ENCODE measurements at regions not wholly inside any gene's neighbourhood (a gene's known extent, or its start where the extent isn't known, plus 50 kb on each side); places are given as distances from the start of the nearest gene placed in this dataset.

DNA sequence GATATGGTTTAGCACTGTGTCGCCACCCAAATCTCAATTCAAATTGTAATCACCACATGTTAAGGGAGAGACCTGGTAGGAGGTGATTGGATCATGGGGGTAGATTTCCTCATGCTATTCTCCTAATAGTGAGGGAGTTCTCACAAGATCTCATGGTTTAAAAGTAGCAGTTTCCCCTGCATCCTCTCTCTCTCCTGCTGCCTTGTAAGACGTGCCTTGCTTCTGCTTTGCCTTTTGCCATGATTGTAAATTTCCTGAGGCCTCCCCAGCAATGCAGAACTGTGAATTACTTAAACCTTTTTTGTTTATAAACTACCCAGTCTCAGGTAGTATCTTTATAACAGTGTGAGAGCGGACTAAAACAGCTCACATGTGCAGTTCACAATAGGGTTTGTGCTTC, 1668.7 kb upstream of the RAG2 start:
- Mint-ChIP-seq H3K9me3 (peaks cover 10 to 34% (median 11%) of the 10 kb centered on the region in 3 donors), H3K27me3 (no peaks in the 10 kb centered on the region), H3K4me1 (no peaks in the 10 kb centered on the region), H3K27ac (no peak overlapping the region), H3K36me3 (no peaks in the 10 kb centered on the region), H3K4me3 (no peak overlapping the region)
- Histone ChIP-seq H3K4me1 (ENCODE audit: control insufficient read depth in 1 of 2, extremely low read depth in 1 of 2, insufficient read depth in 2 of 2, low read length in 2 of 2) (no peaks in the 10 kb centered on the region), H3K27ac (ENCODE audit: low read length) (no peak overlapping the region), H3K27me3 (replicated peaks in 1 of 2; ENCODE audit: control insufficient read depth in 2 of 2, extremely low read depth in 1 of 2, insufficient read depth in 2 of 2, low read length in 1 of 2) (no peaks in the 10 kb centered on the region), H3K9me3 (no peaks in the 10 kb centered on the region), H3K4me3 (ENCODE audit: control insufficient read depth in 1 of 2, extremely low read depth in 1 of 2, low read length in 1 of 2) (no peak overlapping the region), H3K36me3 (ENCODE audit: control insufficient read depth in 2 of 2, extremely low read depth in 1 of 2, insufficient read depth in 1 of 2, low read length in 1 of 2) (no peaks in the 10 kb centered on the region)
- POLR2A ChIA-PET, result no interaction called here
- CTCF ChIA-PET, result no interaction called here
- WGBS (ENCODE audit: insufficient coverage), result 67% methylated on average over 1 of the region's 3 CpGs
- DNase-seq (no peak), ATAC-seq (replicated peaks in 1 of 4) (no peak)

DNA sequence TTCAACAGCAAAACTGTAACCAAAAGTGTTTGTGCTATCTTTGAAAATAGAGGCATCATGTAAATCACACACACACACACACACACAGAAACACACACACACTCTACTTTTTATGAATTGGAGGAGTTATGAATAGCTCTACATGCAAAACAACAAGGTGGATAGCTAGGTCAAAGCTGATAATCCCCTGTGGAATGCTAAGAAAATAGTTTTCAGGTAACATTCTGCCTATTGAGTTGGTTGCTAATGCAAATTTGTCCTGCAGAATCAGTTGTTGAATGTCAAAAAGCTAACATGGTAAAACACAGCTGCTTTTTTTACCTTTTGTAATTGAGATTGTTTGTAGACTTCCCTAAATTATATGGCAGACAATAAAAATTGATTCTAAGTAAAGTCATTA, 1658.4 kb upstream of the RAG2 start:
- H3K36me3 ChIP-seq (ENCODE audit: control insufficient read depth in 2 of 2, extremely low read depth in 1 of 2, insufficient read depth in 1 of 2, low read length in 1 of 2), result no peaks in the 10 kb centered on the region
- H3K9me3 ChIP-seq, result no peaks in the 10 kb centered on the region
- H3K4me3 Mint-ChIP-seq, result no peak overlapping the region
- peaks cover 11 to 18% (median 17%) of the 10 kb centered on the region in 3 donors for H3K9me3 Mint-ChIP-seq
- POLR2A ChIA-PET, result no interaction called here
- ATAC-seq (replicated peaks in 1 of 4) (no peak), DNase-seq (no peak)
- H3K36me3 Mint-ChIP-seq, result no peaks in the 10 kb centered on the region
- H3K27me3 Mint-ChIP-seq, result no peaks in the 10 kb centered on the region
- no peaks in the 10 kb centered on the region for H3K4me1 ChIP-seq (ENCODE audit: control insufficient read depth in 1 of 2, extremely low read depth in 1 of 2, insufficient read depth in 2 of 2, low read length in 2 of 2)
- no peaks in the 10 kb centered on the region for H3K4me1 Mint-ChIP-seq
- no peaks in the 10 kb centered on the region for H3K27me3 ChIP-seq (replicated peaks in 1 of 2; ENCODE audit: control insufficient read depth in 2 of 2, extremely low read depth in 1 of 2, insufficient read depth in 2 of 2, low read length in 1 of 2)
- no peak overlapping the region for H3K27ac Mint-ChIP-seq
- no peak overlapping the region for H3K27ac ChIP-seq (ENCODE audit: low read length)
- CTCF ChIA-PET, result no interaction called here
- no peak overlapping the region for H3K4me3 ChIP-seq (ENCODE audit: control insufficient read depth in 1 of 2, extremely low read depth in 1 of 2, low read length in 1 of 2)

DNA sequence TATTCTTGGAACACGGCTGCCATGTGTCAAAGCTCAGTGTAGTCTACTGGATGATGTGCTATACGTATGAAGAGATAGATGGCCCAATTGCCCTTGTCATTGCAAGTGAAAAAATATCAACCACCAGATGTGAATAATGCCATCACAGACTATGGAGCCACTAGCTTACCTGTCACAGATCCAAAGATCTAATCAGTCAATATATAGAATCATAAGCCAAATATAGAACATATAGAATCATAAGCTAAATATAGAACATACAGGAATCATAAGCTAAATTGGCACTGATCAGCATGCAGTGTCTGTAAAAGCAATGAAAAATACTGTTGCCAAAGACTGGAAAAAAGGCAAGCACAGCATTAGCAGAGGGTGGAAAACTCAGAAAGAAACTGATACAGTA, 1656.9 kb upstream of the RAG2 start:
- H3K27me3 ChIP-seq (replicated peaks in 1 of 2; ENCODE audit: control insufficient read depth in 2 of 2, extremely low read depth in 1 of 2, insufficient read depth in 2 of 2, low read length in 1 of 2), result no peaks in the 10 kb centered on the region
- CTCF ChIA-PET, result no interaction called here
- no peaks in the 10 kb centered on the region for H3K9me3 ChIP-seq
- ATAC-seq (replicated peaks in 1 of 4) (no peak), DNase-seq (no peak)
- Mint-ChIP-seq H3K36me3 (no peaks in the 10 kb centered on the region), H3K27ac (no peak overlapping the region), H3K4me3 (no peak overlapping the region), H3K4me1 (no peaks in the 10 kb centered on the region), H3K9me3 (peaks cover 3 to 17% (median 16%) of the 10 kb centered on the region in 3 donors), H3K27me3 (no peaks in the 10 kb centered on the region)
- POLR2A ChIA-PET, result no interaction called here
- H3K4me1 ChIP-seq (ENCODE audit: control insufficient read depth in 1 of 2, extremely low read depth in 1 of 2, insufficient read depth in 2 of 2, low read length in 2 of 2), result no peaks in the 10 kb centered on the region
- no peak overlapping the region for H3K27ac ChIP-seq (ENCODE audit: low read length)
- H3K36me3 ChIP-seq (ENCODE audit: control insufficient read depth in 2 of 2, extremely low read depth in 1 of 2, insufficient read depth in 1 of 2, low read length in 1 of 2), result no peaks in the 10 kb centered on the region
- WGBS (ENCODE audit: insufficient coverage), result 100% methylated on average over 1 of the region's 2 CpGs
- H3K4me3 ChIP-seq (ENCODE audit: control insufficient read depth in 1 of 2, extremely low read depth in 1 of 2, low read length in 1 of 2), result no peak overlapping the region

DNA sequence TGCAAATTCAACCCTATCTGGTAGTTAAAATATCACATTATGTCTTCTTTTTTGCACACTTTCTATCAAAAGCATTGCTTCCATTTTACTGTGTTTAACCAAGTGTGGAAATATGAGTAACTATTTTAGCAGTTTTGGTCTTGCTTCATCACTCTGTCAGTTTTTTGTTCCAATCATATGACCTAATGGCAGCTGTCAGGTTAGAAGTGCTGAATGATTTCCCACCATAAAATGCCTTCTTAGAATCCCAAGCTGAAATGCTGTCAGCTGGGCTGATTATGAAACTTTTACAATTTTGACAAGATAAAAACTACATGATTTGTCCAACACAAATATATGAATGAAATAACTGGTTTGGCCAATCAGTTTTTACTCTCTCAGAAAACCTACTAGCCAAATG, 1654.6 kb upstream of the RAG2 start:
- DNase-seq (no peak), ATAC-seq (replicated peaks in 1 of 4) (no peak)
- Mint-ChIP-seq H3K9me3 (peaks cover 3 to 18% (median 10%) of the 10 kb centered on the region in 3 donors), H3K27me3 (no peaks in the 10 kb centered on the region), H3K36me3 (no peaks in the 10 kb centered on the region), H3K4me1 (no peaks in the 10 kb centered on the region), H3K27ac (no peak overlapping the region), H3K4me3 (no peak overlapping the region)
- H3K27ac ChIP-seq (ENCODE audit: low read length), result no peak overlapping the region
- no peaks in the 10 kb centered on the region for H3K4me1 ChIP-seq (ENCODE audit: control insufficient read depth in 1 of 2, extremely low read depth in 1 of 2, insufficient read depth in 2 of 2, low read length in 2 of 2)
- H3K27me3 ChIP-seq (replicated peaks in 1 of 2; ENCODE audit: control insufficient read depth in 2 of 2, extremely low read depth in 1 of 2, insufficient read depth in 2 of 2, low read length in 1 of 2), result no peaks in the 10 kb centered on the region
- H3K4me3 ChIP-seq (ENCODE audit: control insufficient read depth in 1 of 2, extremely low read depth in 1 of 2, low read length in 1 of 2), result no peak overlapping the region
- H3K36me3 ChIP-seq (ENCODE audit: control insufficient read depth in 2 of 2, extremely low read depth in 1 of 2, insufficient read depth in 1 of 2, low read length in 1 of 2), result no peaks in the 10 kb centered on the region
- H3K9me3 ChIP-seq, result no peaks in the 10 kb centered on the region
- ChIA-PET POLR2A (no interaction called here), CTCF (no interaction called here)

DNA sequence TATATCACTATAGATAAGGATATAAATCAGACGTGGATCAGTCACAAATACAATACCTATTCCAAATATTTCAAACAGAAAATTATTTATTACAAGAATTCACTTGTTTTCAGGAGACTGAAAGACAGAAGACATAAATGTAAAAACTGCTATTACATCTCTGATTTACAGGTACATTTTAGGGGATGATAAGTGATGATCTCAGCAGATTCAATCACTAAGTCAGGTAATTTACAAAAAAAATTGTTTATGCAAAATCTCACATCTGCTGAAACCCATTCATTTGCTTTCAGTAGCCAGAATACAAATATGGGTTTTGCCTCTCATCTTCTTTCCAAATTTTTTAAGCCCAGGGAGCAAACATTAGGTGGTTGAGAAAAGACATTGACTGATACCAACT, 1648.4 kb upstream of the RAG2 start:
- no peak for DNase-seq
- H3K4me1 Mint-ChIP-seq, result no peaks in the 10 kb centered on the region
- no peaks in the 10 kb centered on the region for H3K27me3 Mint-ChIP-seq
- POLR2A ChIA-PET, result no interaction called here
- H3K36me3 Mint-ChIP-seq, result no peaks in the 10 kb centered on the region
- no peak overlapping the region for H3K27ac Mint-ChIP-seq
- no peaks in the 10 kb centered on the region for H3K9me3 ChIP-seq
- no peak for ATAC-seq (replicated peaks in 1 of 4)
- CTCF ChIA-PET, result no interaction called here
- H3K27me3 ChIP-seq (replicated peaks in 1 of 2; ENCODE audit: control insufficient read depth in 2 of 2, extremely low read depth in 1 of 2, insufficient read depth in 2 of 2, low read length in 1 of 2), result no peaks in the 10 kb centered on the region
- H3K4me1 ChIP-seq (ENCODE audit: control insufficient read depth in 1 of 2, extremely low read depth in 1 of 2, insufficient read depth in 2 of 2, low read length in 2 of 2), result no peaks in the 10 kb centered on the region
- no peaks in the 10 kb centered on the region for H3K36me3 ChIP-seq (ENCODE audit: control insufficient read depth in 2 of 2, extremely low read depth in 1 of 2, insufficient read depth in 1 of 2, low read length in 1 of 2)
- no peak overlapping the region for H3K4me3 ChIP-seq (ENCODE audit: control insufficient read depth in 1 of 2, extremely low read depth in 1 of 2, low read length in 1 of 2)
- WGBS (ENCODE audit: insufficient coverage), result no CpG with 5 or more reads among the region's 1 CpG
- H3K4me3 Mint-ChIP-seq, result no peak overlapping the region
- no peak overlapping the region for H3K27ac ChIP-seq (ENCODE audit: low read length)
- H3K9me3 Mint-ChIP-seq, result peaks cover 0 to 21% (median 7%) of the 10 kb centered on the region in 3 donors

DNA sequence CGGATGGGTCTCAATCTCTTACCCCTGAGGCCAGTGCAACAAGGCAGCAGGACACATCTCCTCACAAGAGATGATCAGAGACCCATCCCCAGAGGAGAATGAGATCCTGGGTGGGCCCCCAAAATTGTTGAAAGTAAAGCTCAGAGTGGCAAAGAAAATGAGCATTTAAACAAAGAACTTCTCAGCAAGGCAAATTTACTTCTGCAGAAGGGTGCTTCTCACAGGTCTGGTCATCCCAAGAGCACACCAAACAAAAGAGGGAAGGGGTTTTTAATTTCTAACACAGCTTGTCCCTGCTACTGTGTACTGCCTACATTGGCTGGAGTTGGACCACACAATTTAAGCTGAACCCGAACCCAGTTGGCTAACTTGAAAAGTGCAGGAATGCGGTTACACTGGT, 1628.6 kb upstream of the RAG2 start:
- H3K27me3 ChIP-seq (replicated peaks in 1 of 2; ENCODE audit: control insufficient read depth in 2 of 2, extremely low read depth in 1 of 2, insufficient read depth in 2 of 2, low read length in 1 of 2), result no peaks in the 10 kb centered on the region
- H3K36me3 ChIP-seq (ENCODE audit: control insufficient read depth in 2 of 2, extremely low read depth in 1 of 2, insufficient read depth in 1 of 2, low read length in 1 of 2), result no peaks in the 10 kb centered on the region
- Mint-ChIP-seq H3K27ac (no peak overlapping the region), H3K36me3 (no peaks in the 10 kb centered on the region), H3K4me1 (no peaks in the 10 kb centered on the region), H3K27me3 (no peaks in the 10 kb centered on the region), H3K4me3 (no peak overlapping the region), H3K9me3 (peaks cover 16 to 60% (median 27%) of the 10 kb centered on the region in 3 donors)
- ChIA-PET CTCF (no interaction called here), POLR2A (no interaction called here)
- H3K9me3 ChIP-seq, result no peaks in the 10 kb centered on the region
- no peak overlapping the region for H3K27ac ChIP-seq (ENCODE audit: low read length)
- no peak overlapping the region for H3K4me3 ChIP-seq (ENCODE audit: control insufficient read depth in 1 of 2, extremely low read depth in 1 of 2, low read length in 1 of 2)
- 88% methylated on average over 2 of the region's 3 CpGs for WGBS (ENCODE audit: insufficient coverage)
- no peaks in the 10 kb centered on the region for H3K4me1 ChIP-seq (ENCODE audit: control insufficient read depth in 1 of 2, extremely low read depth in 1 of 2, insufficient read depth in 2 of 2, low read length in 2 of 2)
- no peak for DNase-seq
- ATAC-seq (replicated peaks in 1 of 4), result no peak

DNA sequence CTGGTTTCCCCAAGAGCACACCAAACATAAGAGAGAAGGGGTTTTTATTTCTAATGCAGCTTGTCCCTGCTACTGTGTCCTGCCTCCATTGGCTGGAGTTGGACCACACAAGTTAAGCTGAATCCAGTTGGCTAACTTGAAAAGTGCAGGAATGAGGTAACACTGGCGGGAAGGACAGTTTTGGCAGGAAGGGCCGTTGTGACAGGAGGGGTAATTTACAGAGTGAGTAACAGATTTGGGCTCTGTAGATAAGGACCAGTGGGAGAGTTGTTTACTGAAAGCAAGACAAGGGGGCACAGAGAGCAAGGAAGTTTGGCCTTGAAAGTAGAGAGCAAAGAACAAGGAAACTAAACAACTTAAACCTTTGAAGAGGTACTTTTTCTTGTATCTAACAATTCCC, 1623.3 kb upstream of the RAG2 start:
- 86% methylated on average over 2 of the region's 2 CpGs for WGBS (ENCODE audit: insufficient coverage)
- Histone ChIP-seq H3K9me3 (no peaks in the 10 kb centered on the region), H3K36me3 (ENCODE audit: control insufficient read depth in 2 of 2, extremely low read depth in 1 of 2, insufficient read depth in 1 of 2, low read length in 1 of 2) (no peaks in the 10 kb centered on the region), H3K27ac (ENCODE audit: low read length) (no peak overlapping the region), H3K27me3 (replicated peaks in 1 of 2; ENCODE audit: control insufficient read depth in 2 of 2, extremely low read depth in 1 of 2, insufficient read depth in 2 of 2, low read length in 1 of 2) (no peaks in the 10 kb centered on the region), H3K4me3 (ENCODE audit: control insufficient read depth in 1 of 2, extremely low read depth in 1 of 2, low read length in 1 of 2) (no peak overlapping the region), H3K4me1 (ENCODE audit: control insufficient read depth in 1 of 2, extremely low read depth in 1 of 2, insufficient read depth in 2 of 2, low read length in 2 of 2) (no peaks in the 10 kb centered on the region)
- Mint-ChIP-seq H3K9me3 (peaks cover 14 to 40% (median 16%) of the 10 kb centered on the region in 3 donors), H3K4me1 (no peaks in the 10 kb centered on the region), H3K4me3 (no peak overlapping the region), H3K27me3 (no peaks in the 10 kb centered on the region), H3K36me3 (no peaks in the 10 kb centered on the region), H3K27ac (no peak overlapping the region)
- POLR2A ChIA-PET, result no interaction called here
- no peak for DNase-seq
- CTCF ChIA-PET, result no interaction called here
- no peak for ATAC-seq (replicated peaks in 1 of 4)

All from T-cell (primary cell).